HUES6 (cell line): ENCODE measurements at regions not wholly inside any gene's neighbourhood (a gene's known extent, or its start where the extent isn't known, plus 50 kb on each side); places are given as distances from the start of the nearest gene placed in this dataset.
"Not testable (repeated sequence)": the region's sequence is repeated elsewhere in the genome, so short reads cannot be mapped to it uniquely, and the experiment has no call there.

Experiments used
- H3K27ac ChIP-seq: 2 replicates; pipeline ENCODE4 v1.7.0; 2013; ENCODE audit warnings: low read depth, mild to moderate bottlenecking, low read length, inconsistent platforms
- H3K27me3 ChIP-seq: 2 replicates; pipeline ENCODE4 v1.6.1; 2013; ENCODE audit warnings: low read length; ENCODE audit not compliant: control insufficient read depth, insufficient read depth
- H3K36me3 ChIP-seq: 2 replicates; pipeline ENCODE4 v1.6.1; 2013; ENCODE audit warnings: low read length; ENCODE audit not compliant: control insufficient read depth, insufficient read depth
- H3K4me1 ChIP-seq: 2 replicates; pipeline ENCODE4 v1.6.1; 2013; ENCODE audit warnings: low read length; ENCODE audit not compliant: control insufficient read depth, insufficient read depth
- H3K4me3 ChIP-seq: 2 replicates; pipeline ENCODE4 v1.5.1; 2013; ENCODE audit warnings: low read depth, low read length
- H3K9ac ChIP-seq: one replicate; pipeline ENCODE4 v1.6.1; 2013; ENCODE audit warnings: mild to moderate bottlenecking, low read length
- H3K9me3 ChIP-seq: 2 replicates; pipeline ENCODE4 v1.6.1; 2013; ENCODE audit warnings: low read depth, low read length; ENCODE audit not compliant: control insufficient read depth, insufficient read depth

- no peak overlapping the region for H3K4me3 ChIP-seq
- no peaks in the 10 kb centered on the region for H3K9me3 ChIP-seq
- no peak overlapping the region for H3K9ac ChIP-seq
- H3K27me3 ChIP-seq: peaks cover 2% of the 10 kb centered on the region; the same call in 1 of the 2 replicates
- H3K27ac ChIP-seq: no peak overlapping the region
- H3K4me1 ChIP-seq: no peaks in the 10 kb centered on the region
- no peaks in the 10 kb centered on the region for H3K36me3 ChIP-seq
Measured at GRCh38 chrX:139475432-139475831, 55.1 kb upstream of the F9 start.

GRCh38 chrX:139461945-139462344, 68.6 kb upstream of the F9 start:
- not testable (repeated sequence) for H3K4me3 ChIP-seq, H3K27me3 ChIP-seq, H3K36me3 ChIP-seq, H3K27ac ChIP-seq, H3K4me1 ChIP-seq, H3K9ac ChIP-seq
- H3K9me3 ChIP-seq: peaks cover 47% of the 10 kb centered on the region

GRCh38 chrX:139454743-139455142, 75.8 kb upstream of the F9 start:
- Histone ChIP-seq H3K9me3 (no peaks in the 10 kb centered on the region), H3K27me3 (no peaks in the 10 kb centered on the region; the same call in 1 of the 2 replicates), H3K27ac (no peak overlapping the region), H3K4me1 (no peaks in the 10 kb centered on the region), H3K9ac (no peak overlapping the region), H3K4me3 (no peak overlapping the region), H3K36me3 (no peaks in the 10 kb centered on the region)

- H3K27me3 ChIP-seq: no peaks in the 10 kb centered on the region; the same call in 1 of the 2 replicates
- no peaks in the 10 kb centered on the region for H3K36me3 ChIP-seq
- H3K9ac ChIP-seq: no peak overlapping the region
- H3K9me3 ChIP-seq: peaks cover 8% of the 10 kb centered on the region; the same call in 1 of the 2 replicates
- H3K27ac ChIP-seq: no peak overlapping the region
- no peak overlapping the region for H3K4me3 ChIP-seq
- H3K4me1 ChIP-seq: no peaks in the 10 kb centered on the region
Measured at GRCh38 chrX:139448996-139449395, 81.5 kb upstream of the F9 start.

- no peak overlapping the region for H3K9ac ChIP-seq
- H3K9me3 ChIP-seq: peaks cover 10% of the 10 kb centered on the region; the same call in 1 of the 2 replicates
- H3K36me3 ChIP-seq: no peaks in the 10 kb centered on the region
- H3K27ac ChIP-seq: no peak overlapping the region
- no peaks in the 10 kb centered on the region for H3K4me1 ChIP-seq
- H3K4me3 ChIP-seq: no peak overlapping the region
- no peaks in the 10 kb centered on the region; the same call in 1 of the 2 replicates for H3K27me3 ChIP-seq
Measured at GRCh38 chrX:139446832-139447231, 83.7 kb upstream of the F9 start.

- Histone ChIP-seq H3K27ac (no peak overlapping the region), H3K4me1 (0 out of 2 replicates have a peak, but pooled peaks cover 3% of the 10 kb centered on the region), H3K27me3 (no peaks in the 10 kb centered on the region)
Measured at GRCh38 chrX:139429913-139430312, 100.6 kb upstream of the F9 start.

GRCh38 chrX:139423186-139423585, 107.4 kb upstream of the F9 start:
- Histone ChIP-seq H3K4me3 (no peak overlapping the region), H3K9ac (no peak overlapping the region), H3K27ac (no peak overlapping the region), H3K27me3 (no peaks in the 10 kb centered on the region; the same call in 1 of the 2 replicates), H3K4me1 (no peaks in the 10 kb centered on the region), H3K9me3 (no peaks in the 10 kb centered on the region), H3K36me3 (no peaks in the 10 kb centered on the region)

More at GRCh38 chrX:139429913-139430312, 100.6 kb upstream of the F9 start:
- Histone ChIP-seq H3K4me3 (no peak overlapping the region), H3K9ac (no peak overlapping the region), H3K9me3 (no peaks in the 10 kb centered on the region), H3K36me3 (no peaks in the 10 kb centered on the region)

GRCh38 chrX:139398258-139398657, 132.3 kb upstream of the F9 start:
- H3K27me3 ChIP-seq, H3K4me3 ChIP-seq, H3K36me3 ChIP-seq, H3K27ac ChIP-seq, H3K9ac ChIP-seq, H3K4me1 ChIP-seq: not testable (repeated sequence)
- H3K9me3 ChIP-seq: peaks cover 16% of the 10 kb centered on the region; the same call in 1 of the 2 replicates

- Histone ChIP-seq H3K4me1 (no peaks in the 10 kb centered on the region), H3K9ac (no peak overlapping the region), H3K27ac (no peak overlapping the region), H3K9me3 (no peaks in the 10 kb centered on the region), H3K36me3 (no peaks in the 10 kb centered on the region), H3K4me3 (no peak overlapping the region), H3K27me3 (no peaks in the 10 kb centered on the region; the same call in 1 of the 2 replicates)
Measured at GRCh38 chrX:139388254-139388653, 142.3 kb upstream of the F9 start.

GRCh38 chrX:139382529-139382928, 148.0 kb upstream of the F9 start:
- Histone ChIP-seq H3K27me3 (no peaks in the 10 kb centered on the region; the same call in 1 of the 2 replicates), H3K9ac (no peak overlapping the region), H3K4me3 (no peak overlapping the region)

GRCh38 chrX:139376547-139376946, 154.0 kb upstream of the F9 start:
- H3K36me3 ChIP-seq, H3K9ac ChIP-seq, H3K4me3 ChIP-seq, H3K27me3 ChIP-seq, H3K27ac ChIP-seq, H3K4me1 ChIP-seq, H3K9me3 ChIP-seq: not testable (repeated sequence)

More at GRCh38 chrX:139382529-139382928, 148.0 kb upstream of the F9 start:
- no peaks in the 10 kb centered on the region for H3K36me3 ChIP-seq
- no peak overlapping the region for H3K27ac ChIP-seq
- no peaks in the 10 kb centered on the region for H3K9me3 ChIP-seq
- H3K4me1 ChIP-seq: no peaks in the 10 kb centered on the region

- Histone ChIP-seq H3K4me3 (no peak overlapping the region), H3K9me3 (peaks cover 9% of the 10 kb centered on the region; the same call in 1 of the 2 replicates), H3K36me3 (no peaks in the 10 kb centered on the region), H3K4me1 (no peaks in the 10 kb centered on the region), H3K27me3 (no peaks in the 10 kb centered on the region; the same call in 1 of the 2 replicates), H3K9ac (no peak overlapping the region), H3K27ac (no peak overlapping the region)
Measured at GRCh38 chrX:139360356-139360755, 170.2 kb upstream of the F9 start.
